ENCODE measurements at regions not wholly inside any gene's neighbourhood (a gene's known extent, or its start where the extent isn't known, plus 50 kb on each side); places are given as distances from the start of the nearest gene placed in this dataset.

GRCh38 chr2:118274841-118275510, 186.7 kb downstream of the INSIG2 start:
- no peak overlapping the region for H3K9ac ChIP-seq (ENCODE audit: low read length)
- H3K36me3 ChIP-seq (ENCODE audit: low read length), result no peaks in the 10 kb centered on the region
- no peaks in the 10 kb centered on the region for H3K9me2 ChIP-seq (replicated peaks; ENCODE audit: insufficient read depth, low read length)
- no peaks in the 10 kb centered on the region for H3K79me2 ChIP-seq (ENCODE audit: insufficient read depth, low read length)
- no peaks in the 10 kb centered on the region for H4K20me1 ChIP-seq (ENCODE audit: low read depth, low read length)
- no peaks in the 10 kb centered on the region for H3F3A ChIP-seq (ENCODE audit: insufficient read depth)
- H3K4me3 ChIP-seq (ENCODE audit: insufficient read depth, low read length, poor library complexity, severe bottlenecking), result no peak overlapping the region
- no peak overlapping the region for H3K27ac ChIP-seq (ENCODE audit: low read depth, low read length)
- no peak overlapping the region for H3K4me2 ChIP-seq (ENCODE audit: low read depth, low read length, poor library complexity, severe bottlenecking)
- no peak for TF ChIP-seq CTCF (IDR thresholded peaks at IDR 0.05; ENCODE audit: insufficient read depth, low read length, poor library complexity, severe bottlenecking)
- TF ChIP-seq EZH2phosphoT487 (conservative IDR thresholded peaks at IDR 0.05; ENCODE audit: low read length), result no peak
- no peak overlapping the region for H2AFZ ChIP-seq (ENCODE audit: low read depth, low read length, severe bottlenecking)
- H3K27me3 ChIP-seq (ENCODE audit: low read length), result no peaks in the 10 kb centered on the region
- H3K9me3 ChIP-seq (ENCODE audit: insufficient read depth, low read length), result no peaks in the 10 kb centered on the region

- Histone ChIP-seq H3K4me2 (ENCODE audit: low read depth, low read length, poor library complexity, severe bottlenecking) (no peak overlapping the region), H3K9me2 (replicated peaks; ENCODE audit: insufficient read depth, low read length) (no peaks in the 10 kb centered on the region), H3K36me3 (ENCODE audit: low read length) (no peaks in the 10 kb centered on the region), H2AFZ (ENCODE audit: low read depth, low read length, severe bottlenecking) (no peak overlapping the region), H3K79me2 (ENCODE audit: insufficient read depth, low read length) (no peaks in the 10 kb centered on the region), H3K4me3 (ENCODE audit: insufficient read depth, low read length, poor library complexity, severe bottlenecking) (no peak overlapping the region), H3K9ac (ENCODE audit: low read length) (no peak overlapping the region), H3K27ac (ENCODE audit: low read depth, low read length) (no peak overlapping the region), H3F3A (ENCODE audit: insufficient read depth) (no peaks in the 10 kb centered on the region), H3K9me3 (ENCODE audit: insufficient read depth, low read length) (no peaks in the 10 kb centered on the region), H3K27me3 (ENCODE audit: low read length) (no peaks in the 10 kb centered on the region), H4K20me1 (ENCODE audit: low read depth, low read length) (no peaks in the 10 kb centered on the region)
- TF ChIP-seq EZH2phosphoT487 (conservative IDR thresholded peaks at IDR 0.05; ENCODE audit: low read length) (no peak), CTCF (IDR thresholded peaks at IDR 0.05; ENCODE audit: insufficient read depth, low read length, poor library complexity, severe bottlenecking) (no peak)
These were observed 184.1 kb downstream of the INSIG2 start for GRCh38 chr2:118272391-118272790.

GRCh38 chr2:118269408-118270051, 181.3 kb downstream of the INSIG2 start:
- no peaks in the 10 kb centered on the region for H3K27me3 ChIP-seq (ENCODE audit: low read length)
- H3K27ac ChIP-seq (ENCODE audit: low read depth, low read length), result no peak overlapping the region
- H3F3A ChIP-seq (ENCODE audit: insufficient read depth), result no peaks in the 10 kb centered on the region
- no peak overlapping the region for H2AFZ ChIP-seq (ENCODE audit: low read depth, low read length, severe bottlenecking)
- no peaks in the 10 kb centered on the region for H4K20me1 ChIP-seq (ENCODE audit: low read depth, low read length)
- no peak overlapping the region for H3K9ac ChIP-seq (ENCODE audit: low read length)
- H3K4me2 ChIP-seq (ENCODE audit: low read depth, low read length, poor library complexity, severe bottlenecking), result no peak overlapping the region
- no peaks in the 10 kb centered on the region for H3K9me3 ChIP-seq (ENCODE audit: insufficient read depth, low read length)
- no peaks in the 10 kb centered on the region for H3K36me3 ChIP-seq (ENCODE audit: low read length)
- no peaks in the 10 kb centered on the region for H3K9me2 ChIP-seq (replicated peaks; ENCODE audit: insufficient read depth, low read length)
- no peaks in the 10 kb centered on the region for H3K79me2 ChIP-seq (ENCODE audit: insufficient read depth, low read length)
- no peak overlapping the region for H3K4me3 ChIP-seq (ENCODE audit: insufficient read depth, low read length, poor library complexity, severe bottlenecking)
- TF ChIP-seq CTCF (IDR thresholded peaks at IDR 0.05; ENCODE audit: insufficient read depth, low read length, poor library complexity, severe bottlenecking), result no peak
- TF ChIP-seq EZH2phosphoT487 (conservative IDR thresholded peaks at IDR 0.05; ENCODE audit: low read length), result no peak

Data from SU-DHL-6 (cell line).